Natural killer cell treated with Interleukin-12 subunit alpha and Interleukin-12 subunit beta and Interleukin-15 and Interleukin-18, amount 100 ng/mL, for 72 hours (primary cell): ENCODE measurements at regions not wholly inside any gene's neighbourhood (a gene's known extent, or its start where the extent isn't known, plus 50 kb on each side); places are given as distances from the start of the nearest gene placed in this dataset.

Experiments
- ATAC-seq, 2 donors: fragments of 150-1000 bp; cut with Tn5 transposase in 1 of 2; sonication (Bioruptor Pico), chemical (Tn5 transposase) in 1 of 2; 2 replicates each; pipeline ENCODE4 v1.10.0; 2021
- DNase-seq: peaks from one replicate; pipeline ENCODE4 v3.0.0; 2022; ENCODE audit warnings: low spot score
- H3K27ac Mint-ChIP-seq, 2 donors: 1 replicate in 1 of 2; 2 replicates in 1 of 2; pipeline ENCODE4 v1.8.0; 2022; ENCODE audit warnings: mixed read lengths in 2 of 2, mild to moderate bottlenecking in 1 of 2, moderate library complexity in 1 of 2
- H3K27me3 Mint-ChIP-seq, 2 donors: 1 replicate in 1 of 2; 2 replicates in 1 of 2; pipeline ENCODE4 v1.8.0; 2022; ENCODE audit warnings: mixed read lengths in 2 of 2
- H3K36me3 Mint-ChIP-seq: one replicate; pipeline ENCODE4 v1.8.0; 2022; ENCODE audit warnings: mixed read lengths
- H3K4me1 Mint-ChIP-seq, 2 donors: 1 replicate in 1 of 2; 2 replicates in 1 of 2; pipeline ENCODE4 v1.8.0; 2022; ENCODE audit warnings: low read depth in 2 of 2, mixed read lengths in 2 of 2, mild to moderate bottlenecking in 1 of 2
- H3K4me3 Mint-ChIP-seq: one replicate; pipeline ENCODE4 v1.8.0; 2022; ENCODE audit warnings: mixed read lengths
- H3K9me3 Mint-ChIP-seq: 2 replicates; pipeline ENCODE4 v1.8.0; 2022; ENCODE audit warnings: mixed read lengths

GRCh38 chr6:165960695-165961094, 207.0 kb downstream of the TBXT start:
- Mint-ChIP-seq H3K4me3 (no peak overlapping the region), H3K27ac (no peak overlapping the region), H3K27me3 (peaks cover 24% of the 10 kb centered on the region in 2 donors), H3K9me3 (no peaks in the 10 kb centered on the region), H3K36me3 (no peaks in the 10 kb centered on the region), H3K4me1 (no peaks in the 10 kb centered on the region)
- DNase-seq: no peak
- peak in 1 of 2 donors; percentile 17 for ATAC-seq

GRCh38 chr6:165959627-165960026, 208.0 kb downstream of the TBXT start:
- H3K4me1 Mint-ChIP-seq: no peaks in the 10 kb centered on the region
- H3K4me3 Mint-ChIP-seq: no peak overlapping the region
- no peak for DNase-seq
- no peak overlapping the region for H3K27ac Mint-ChIP-seq
- ATAC-seq: peak in 1 of 2 donors; percentile 29
- peaks cover 16 to 27% of the 10 kb centered on the region in 2 donors for H3K27me3 Mint-ChIP-seq
- H3K9me3 Mint-ChIP-seq: no peaks in the 10 kb centered on the region
- no peaks in the 10 kb centered on the region for H3K36me3 Mint-ChIP-seq

GRCh38 chr6:165956874-165957273, 210.8 kb downstream of the TBXT start:
- H3K4me1 Mint-ChIP-seq: no peaks in the 10 kb centered on the region

GRCh38 chr6:165952514-165952913, 215.1 kb downstream of the TBXT start:
- DNase-seq (no peak), ATAC-seq (no peak)
- H3K27ac Mint-ChIP-seq: no peak overlapping the region
- H3K27me3 Mint-ChIP-seq: peaks cover 11 to 21% of the 10 kb centered on the region in 2 donors
- no peaks in the 10 kb centered on the region for H3K36me3 Mint-ChIP-seq
- no peaks in the 10 kb centered on the region for H3K4me1 Mint-ChIP-seq
- H3K9me3 Mint-ChIP-seq: no peaks in the 10 kb centered on the region
- H3K4me3 Mint-ChIP-seq: no peak overlapping the region

More at GRCh38 chr6:165956874-165957273, 210.8 kb downstream of the TBXT start:
- H3K27ac Mint-ChIP-seq: no peak overlapping the region
- H3K27me3 Mint-ChIP-seq: peaks cover 10 to 21% of the 10 kb centered on the region in 2 donors
- DNase-seq (no peak), ATAC-seq (no peak)
- no peaks in the 10 kb centered on the region for H3K9me3 Mint-ChIP-seq
- H3K36me3 Mint-ChIP-seq: no peaks in the 10 kb centered on the region
- no peak overlapping the region for H3K4me3 Mint-ChIP-seq

GRCh38 chr6:165950316-165950715, 217.3 kb downstream of the TBXT start:
- Mint-ChIP-seq H3K27me3 (peaks cover 13 to 23% of the 10 kb centered on the region in 2 donors), H3K4me3 (no peak overlapping the region)
- no peak for ATAC-seq

GRCh38 chr6:165949324-165949723, 218.3 kb downstream of the TBXT start:
- no peak for DNase-seq
- H3K4me3 Mint-ChIP-seq: no peak overlapping the region
- no peaks in the 10 kb centered on the region for H3K4me1 Mint-ChIP-seq
- no peak for ATAC-seq
- no peak overlapping the region for H3K27ac Mint-ChIP-seq
- H3K9me3 Mint-ChIP-seq: no peaks in the 10 kb centered on the region
- no peaks in the 10 kb centered on the region for H3K36me3 Mint-ChIP-seq
- H3K27me3 Mint-ChIP-seq: peaks cover 11 to 19% of the 10 kb centered on the region in 2 donors

More at GRCh38 chr6:165950316-165950715, 217.3 kb downstream of the TBXT start:
- H3K27ac Mint-ChIP-seq: no peak overlapping the region
- DNase-seq: no peak
- H3K36me3 Mint-ChIP-seq: no peaks in the 10 kb centered on the region
- H3K4me1 Mint-ChIP-seq: no peaks in the 10 kb centered on the region
- no peaks in the 10 kb centered on the region for H3K9me3 Mint-ChIP-seq

- H3K27me3 Mint-ChIP-seq: peaks cover 7% of the 10 kb centered on the region in 2 donors
- no peak for ATAC-seq
These were observed 223.6 kb downstream of the TBXT start for GRCh38 chr6:165944002-165944466.

GRCh38 chr6:165941786-165942185, 225.9 kb downstream of the TBXT start:
- peaks cover under 1% of the 10 kb centered on the region in 2 donors for H3K27me3 Mint-ChIP-seq
- DNase-seq (no peak), ATAC-seq (no peak)
- no peak overlapping the region for H3K4me3 Mint-ChIP-seq
- H3K4me1 Mint-ChIP-seq: no peaks in the 10 kb centered on the region
- no peak overlapping the region for H3K27ac Mint-ChIP-seq
- no peaks in the 10 kb centered on the region for H3K36me3 Mint-ChIP-seq
- H3K9me3 Mint-ChIP-seq: no peaks in the 10 kb centered on the region

More at GRCh38 chr6:165944002-165944466, 223.6 kb downstream of the TBXT start:
- Mint-ChIP-seq H3K27ac (no peak overlapping the region), H3K36me3 (no peaks in the 10 kb centered on the region), H3K4me1 (no peaks in the 10 kb centered on the region), H3K9me3 (no peaks in the 10 kb centered on the region), H3K4me3 (no peak overlapping the region)
- no peak for DNase-seq

- no peak overlapping the region for H3K4me3 Mint-ChIP-seq
- H3K9me3 Mint-ChIP-seq: no peaks in the 10 kb centered on the region
- DNase-seq (no peak), ATAC-seq (no peak)
- no peaks in the 10 kb centered on the region for H3K4me1 Mint-ChIP-seq
- peaks cover 2 to 4% of the 10 kb centered on the region in 2 donors for H3K27me3 Mint-ChIP-seq
- no peak overlapping the region for H3K27ac Mint-ChIP-seq
- no peaks in the 10 kb centered on the region for H3K36me3 Mint-ChIP-seq
These were observed 226.3 kb downstream of the TBXT start for GRCh38 chr6:165941249-165941775.

GRCh38 chr6:165940366-165940765, 227.3 kb downstream of the TBXT start:
- Mint-ChIP-seq H3K4me3 (no peak overlapping the region), H3K27ac (no peak overlapping the region), H3K9me3 (no peaks in the 10 kb centered on the region), H3K4me1 (no peaks in the 10 kb centered on the region), H3K36me3 (no peaks in the 10 kb centered on the region), H3K27me3 (peaks cover 8 to 13% of the 10 kb centered on the region in 2 donors)
- no peak for DNase-seq
- ATAC-seq: no peak

GRCh38 chr6:165939601-165940290, 227.9 kb downstream of the TBXT start:
- Mint-ChIP-seq H3K27me3 (peaks cover 14 to 19% of the 10 kb centered on the region in 2 donors), H3K36me3 (no peaks in the 10 kb centered on the region), H3K4me3 (no peak overlapping the region), H3K9me3 (no peaks in the 10 kb centered on the region), H3K27ac (no peak overlapping the region), H3K4me1 (no peaks in the 10 kb centered on the region)
- ATAC-seq (no peak), DNase-seq (no peak)

- no peak for ATAC-seq
- H3K4me1 Mint-ChIP-seq: no peaks in the 10 kb centered on the region
These were observed 228.6 kb downstream of the TBXT start for GRCh38 chr6:165939047-165939446.

GRCh38 chr6:165937564-165938358, 229.9 kb downstream of the TBXT start:
- no peak for ATAC-seq
- peaks cover 14 to 25% of the 10 kb centered on the region in 2 donors for H3K27me3 Mint-ChIP-seq
- H3K27ac Mint-ChIP-seq: no peak overlapping the region
- H3K4me3 Mint-ChIP-seq: no peak overlapping the region
- H3K4me1 Mint-ChIP-seq: no peaks in the 10 kb centered on the region
- no peak for DNase-seq
- H3K36me3 Mint-ChIP-seq: no peaks in the 10 kb centered on the region
- no peaks in the 10 kb centered on the region for H3K9me3 Mint-ChIP-seq

More at GRCh38 chr6:165939047-165939446, 228.6 kb downstream of the TBXT start:
- Mint-ChIP-seq H3K27ac (no peak overlapping the region), H3K4me3 (no peak overlapping the region), H3K27me3 (peaks cover 14 to 25% of the 10 kb centered on the region in 2 donors), H3K9me3 (no peaks in the 10 kb centered on the region), H3K36me3 (no peaks in the 10 kb centered on the region)
- DNase-seq: no peak

- Mint-ChIP-seq H3K4me1 (no peaks in the 10 kb centered on the region), H3K27me3 (peaks cover 14 to 25% of the 10 kb centered on the region in 2 donors), H3K9me3 (no peaks in the 10 kb centered on the region), H3K27ac (no peak overlapping the region), H3K36me3 (no peaks in the 10 kb centered on the region), H3K4me3 (no peak overlapping the region)
- DNase-seq: no peak
- ATAC-seq: no peak
These were observed 231.0 kb downstream of the TBXT start for GRCh38 chr6:165936660-165937059.
